H9 (cell line): ENCODE measurements at regions not wholly inside any gene's neighbourhood (a gene's known extent, or its start where the extent isn't known, plus 50 kb on each side); places are given as distances from the start of the nearest gene placed in this dataset.

Experiments
- DNase-seq: peaks from one replicate; pipeline ENCODE4 v3.0.0-alpha.2; 2017
- H2AFZ ChIP-seq: one replicate; pipeline ENCODE4 v1.6.1; 2013; ENCODE audit warnings: mild to moderate bottlenecking, low read length, control low read depth, moderate library complexity
- H2AK5ac ChIP-seq: 2 replicates; pipeline ENCODE4 v1.6.1; 2013; ENCODE audit warnings: low read length, control low read depth, mixed read lengths; ENCODE audit not compliant: insufficient read length
- H2BK120ac ChIP-seq: one replicate; pipeline ENCODE4 v1.6.1; 2013; ENCODE audit warnings: low read depth, mild to moderate bottlenecking, low read length, control low read depth, inconsistent platforms; ENCODE audit not compliant: poor library complexity, severe bottlenecking
- H2BK12ac ChIP-seq: 2 replicates; pipeline ENCODE4 v1.6.1; 2013; ENCODE audit warnings: low read length, control low read depth, mixed read lengths, low read depth; ENCODE audit not compliant: insufficient read length
- H2BK15ac ChIP-seq: 2 replicates; pipeline ENCODE4 v1.6.1; 2013; ENCODE audit warnings: low read depth, low read length, control low read depth
- H2BK20ac ChIP-seq: one replicate; pipeline ENCODE4 v1.6.1; 2013; ENCODE audit warnings: low read depth, mild to moderate bottlenecking, low read length, control low read depth, inconsistent platforms; ENCODE audit not compliant: poor library complexity, severe bottlenecking
- H2BK5ac ChIP-seq: 2 replicates; pipeline ENCODE4 v1.6.1; 2013; ENCODE audit warnings: low read length, control low read depth, mixed read lengths; ENCODE audit not compliant: insufficient read length
- H3K14ac ChIP-seq: 2 replicates; pipeline ENCODE4 v1.6.1; 2013; ENCODE audit warnings: low read length, control low read depth; ENCODE audit not compliant: insufficient read depth
- H3K18ac ChIP-seq: 2 replicates; pipeline ENCODE4 v1.6.1; 2013; ENCODE audit warnings: low read depth, mild to moderate bottlenecking, mixed read lengths, low read length, control low read depth; ENCODE audit not compliant: insufficient read length
- H3K23ac ChIP-seq: 2 replicates; pipeline ENCODE4 v1.6.1; 2013; ENCODE audit warnings: low read length, control low read depth, mixed read lengths, low read depth; ENCODE audit not compliant: insufficient read length
- H3K23me2 ChIP-seq: 2 replicates; pipeline ENCODE4 v1.6.1; 2013; ENCODE audit warnings: low read depth, mild to moderate bottlenecking, mixed read lengths, low read length, control low read depth; ENCODE audit not compliant: insufficient read length, poor library complexity, severe bottlenecking
- H3K27ac ChIP-seq: 2 replicates; pipeline ENCODE4 v1.5.1; 2013; ENCODE audit warnings: low read length, control low read depth, mixed read lengths, low read depth; ENCODE audit not compliant: insufficient read length
- H3K27me3 ChIP-seq: 2 replicates; pipeline ENCODE4 v1.6.1; 2013; ENCODE audit warnings: low read length, control low read depth, inconsistent platforms; ENCODE audit not compliant: insufficient read depth
- H3K4ac ChIP-seq: 2 replicates; pipeline ENCODE4 v1.6.1; 2013; ENCODE audit warnings: low read depth, mild to moderate bottlenecking, control low read depth, inconsistent platforms, low read length, moderate library complexity
- H3K4me1 ChIP-seq: 2 replicates; pipeline ENCODE4 v1.6.1; 2013; ENCODE audit warnings: low read length, control low read depth, inconsistent platforms; ENCODE audit not compliant: insufficient read depth
- H3K4me2 ChIP-seq: 2 replicates; pipeline ENCODE4 v1.6.1; 2013; ENCODE audit warnings: low read length, control low read depth, mixed read lengths; ENCODE audit not compliant: insufficient read length, insufficient read depth
- H3K56ac ChIP-seq: 2 replicates; pipeline ENCODE4 v1.6.1; 2013; ENCODE audit warnings: low read depth, mild to moderate bottlenecking, mixed read lengths, low read length, control low read depth; ENCODE audit not compliant: insufficient read length
- H3K79me1 ChIP-seq: 2 replicates; pipeline ENCODE4 v1.6.1; 2013; ENCODE audit warnings: low read depth, mild to moderate bottlenecking, moderate library complexity, low read length, control low read depth, inconsistent platforms; ENCODE audit not compliant: insufficient read depth, poor library complexity, severe bottlenecking
- H3K79me2 ChIP-seq: 2 replicates; pipeline ENCODE4 v1.6.1; 2013; ENCODE audit warnings: low read length, control low read depth, inconsistent platforms; ENCODE audit not compliant: insufficient read depth
- H3K9ac ChIP-seq: 2 replicates; pipeline ENCODE4 v1.6.1; 2013; ENCODE audit warnings: low read length, control low read depth, mixed read lengths; ENCODE audit not compliant: insufficient read length; ENCODE audit errors: extremely low read depth
- H3K9me3 ChIP-seq: one replicate; pipeline ENCODE4 v1.6.1; 2013; ENCODE audit warnings: low read depth, low read length, inconsistent platforms; ENCODE audit not compliant: control insufficient read depth
- H3T11ph ChIP-seq: one replicate; pipeline ENCODE4 v1.6.1; 2013; ENCODE audit warnings: mild to moderate bottlenecking, low read length, control low read depth, inconsistent platforms
- H4K20me1 ChIP-seq: one replicate; pipeline ENCODE4 v1.6.1; 2013; ENCODE audit not compliant: control insufficient read depth, insufficient read length, insufficient read depth
- H4K5ac ChIP-seq: 2 replicates; pipeline ENCODE4 v1.6.1; 2013; ENCODE audit warnings: low read depth, mild to moderate bottlenecking, mixed read lengths, low read length, control low read depth; ENCODE audit not compliant: insufficient read length
- H4K8ac ChIP-seq: replicated peaks from 2 replicates; pipeline ENCODE4 v1.6.1; 2013; ENCODE audit warnings: low read length, control low read depth, mixed read lengths, low read depth; ENCODE audit not compliant: insufficient read length
- H4K91ac ChIP-seq: 2 replicates; pipeline ENCODE4 v1.6.1; 2013; ENCODE audit warnings: low read depth, mild to moderate bottlenecking, moderate library complexity, mixed read lengths, low read length, control low read depth; ENCODE audit not compliant: insufficient read length
- H3K27ac Mint-ChIP-seq, 3 experiments: 2 replicates in 2 of 3; 3 replicates in 1 of 3; pipeline ENCODE4 v1.8.0; 2020 to 2021; ENCODE audit warnings: mixed read lengths in 3 of 3, mild to moderate bottlenecking in 1 of 3, moderate library complexity in 1 of 3
- H3K27me3 Mint-ChIP-seq: 2 replicates; pipeline ENCODE4 v1.8.0; 2021; ENCODE audit warnings: low read depth, mild to moderate bottlenecking, moderate library complexity, mixed read lengths
- H3K36me3 Mint-ChIP-seq, 3 experiments: 2 replicates in 2 of 3; 3 replicates in 1 of 3; pipeline ENCODE4 v1.8.0; 2020 to 2021; ENCODE audit warnings: low read depth in 3 of 3, mixed read lengths in 3 of 3; ENCODE audit not compliant: insufficient read depth in 1 of 3
- H3K4me1 Mint-ChIP-seq, 2 experiments: 2 replicates each; pipeline ENCODE4 v1.8.0; 2020; ENCODE audit warnings: mixed read lengths in 2 of 2
- H3K4me3 Mint-ChIP-seq, 2 experiments: 2 replicates in 1 of 2; 3 replicates in 1 of 2; pipeline ENCODE4 v1.8.0; 2020 to 2021; ENCODE audit warnings: mild to moderate bottlenecking in 2 of 2, mixed read lengths in 2 of 2, moderate library complexity in 1 of 2
- H3K9me3 Mint-ChIP-seq, 2 experiments: 2 replicates in 1 of 2; 3 replicates in 1 of 2; pipeline ENCODE4 v1.8.0; 2020; ENCODE audit warnings: mild to moderate bottlenecking in 2 of 2, mixed read lengths in 2 of 2, moderate library complexity in 1 of 2
- WGBS: extraction: QIAGEN DNeasy Blood & Tissue Kit; methylation state at CpG from one replicate; pipeline ENCODE4 v1.1.7; 2013; ENCODE audit warnings: missing lambda C conversion rate, low lambda C conversion rate, mixed read lengths; ENCODE audit not compliant: insufficient read length; ENCODE audit errors: extremely low coverage; 5-methylcytosine and 5-hydroxymethylcytosine counted together
- TF ChIP-seq, protein P1 (sequence below): fragments of 200-600 bp; sonication (generic); conservative IDR thresholded peaks from 3 replicates; pipeline ENCODE4 v1.8.0; 2021; ENCODE audit warnings: antibody characterized with exemption, mild to moderate bottlenecking

DNA sequence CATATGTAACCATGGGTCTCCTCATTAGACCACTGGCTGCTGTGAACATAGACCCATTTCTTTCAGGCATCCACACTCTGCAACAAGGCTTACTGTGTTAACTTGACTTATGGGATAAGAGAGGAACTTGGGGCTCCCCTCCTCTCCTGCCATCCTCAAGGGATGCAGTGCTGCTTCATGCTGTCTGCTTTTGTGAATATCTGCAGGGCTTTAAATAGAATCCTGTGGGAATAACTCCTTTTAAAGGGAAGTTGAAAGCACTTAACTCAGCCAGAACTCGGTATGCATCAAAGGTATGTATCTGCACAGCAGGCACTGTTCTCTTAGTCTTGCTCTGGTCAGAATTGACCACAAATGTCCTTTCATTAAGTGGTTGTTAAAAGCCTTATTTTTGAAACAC is 222.5 kb upstream of the KIRREL3 start:
- Mint-ChIP-seq H3K9me3 (no peaks in the 10 kb centered on the region; a peak in 1 of 5 replicates), H3K27ac (no peak overlapping the region), H3K4me3 (no peak overlapping the region), H3K4me1 (peaks cover 6% of the 10 kb centered on the region in 2 experiments), H3K27me3 (peaks cover 19% of the 10 kb centered on the region), H3K36me3 (no peaks in the 10 kb centered on the region)
- Histone ChIP-seq H2AFZ (no peak overlapping the region), H3K79me1 (no peaks in the 10 kb centered on the region), H2BK12ac (no peak overlapping the region), H3K79me2 (no peaks in the 10 kb centered on the region), H2AK5ac (no peak overlapping the region), H3K27me3 (no peaks in the 10 kb centered on the region), H4K91ac (no peak overlapping the region), H2BK20ac (no peak overlapping the region), H3K18ac (no peak overlapping the region), H3K4me1 (0 out of 2 replicates have a peak, but pooled peaks cover 3% of the 10 kb centered on the region), H3K23me2 (no peaks in the 10 kb centered on the region), H3K56ac (no peak overlapping the region), H3K4ac (no peak overlapping the region), H3T11ph (no peak overlapping the region), H3K14ac (no peak overlapping the region), H3K27ac (no peak overlapping the region), H3K4me2 (no peak overlapping the region), H3K9me3 (no peaks in the 10 kb centered on the region), H3K9ac (no peak overlapping the region), H4K20me1 (no peaks in the 10 kb centered on the region), H3K23ac (no peak overlapping the region), H4K8ac (no peak overlapping the region), H2BK5ac (no peak overlapping the region), H2BK120ac (no peak overlapping the region), H2BK15ac (no peak overlapping the region), H4K5ac (no peak overlapping the region)
- no peak for DNase-seq
- TF ChIP-seq, protein P1, sequence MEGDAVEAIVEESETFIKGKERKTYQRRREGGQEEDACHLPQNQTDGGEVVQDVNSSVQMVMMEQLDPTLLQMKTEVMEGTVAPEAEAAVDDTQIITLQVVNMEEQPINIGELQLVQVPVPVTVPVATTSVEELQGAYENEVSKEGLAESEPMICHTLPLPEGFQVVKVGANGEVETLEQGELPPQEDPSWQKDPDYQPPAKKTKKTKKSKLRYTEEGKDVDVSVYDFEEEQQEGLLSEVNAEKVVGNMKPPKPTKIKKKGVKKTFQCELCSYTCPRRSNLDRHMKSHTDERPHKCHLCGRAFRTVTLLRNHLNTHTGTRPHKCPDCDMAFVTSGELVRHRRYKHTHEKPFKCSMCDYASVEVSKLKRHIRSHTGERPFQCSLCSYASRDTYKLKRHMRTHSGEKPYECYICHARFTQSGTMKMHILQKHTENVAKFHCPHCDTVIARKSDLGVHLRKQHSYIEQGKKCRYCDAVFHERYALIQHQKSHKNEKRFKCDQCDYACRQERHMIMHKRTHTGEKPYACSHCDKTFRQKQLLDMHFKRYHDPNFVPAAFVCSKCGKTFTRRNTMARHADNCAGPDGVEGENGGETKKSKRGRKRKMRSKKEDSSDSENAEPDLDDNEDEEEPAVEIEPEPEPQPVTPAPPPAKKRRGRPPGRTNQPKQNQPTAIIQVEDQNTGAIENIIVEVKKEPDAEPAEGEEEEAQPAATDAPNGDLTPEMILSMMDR, result no peak
- WGBS, result no CpG with 5 or more reads among the region's 1 CpG
